Erythroblast (primary cell): ENCODE measurements at regions not wholly inside any gene's neighbourhood (a gene's known extent, or its start where the extent isn't known, plus 50 kb on each side); places are given as distances from the start of the nearest gene placed in this dataset.

Source experiments
- GATA1 ChIP-seq: IDR thresholded peaks from 2 replicates; pipeline ENCODE4 v1.6.1; 2011; ENCODE audit warnings: low read depth, mild to moderate bottlenecking, control low read depth, low read length, moderate library complexity
- POLR2A ChIP-seq: IDR thresholded peaks from 2 replicates; pipeline ENCODE4 v1.6.1; 2011; ENCODE audit warnings: mild to moderate bottlenecking, low read length

DNA sequence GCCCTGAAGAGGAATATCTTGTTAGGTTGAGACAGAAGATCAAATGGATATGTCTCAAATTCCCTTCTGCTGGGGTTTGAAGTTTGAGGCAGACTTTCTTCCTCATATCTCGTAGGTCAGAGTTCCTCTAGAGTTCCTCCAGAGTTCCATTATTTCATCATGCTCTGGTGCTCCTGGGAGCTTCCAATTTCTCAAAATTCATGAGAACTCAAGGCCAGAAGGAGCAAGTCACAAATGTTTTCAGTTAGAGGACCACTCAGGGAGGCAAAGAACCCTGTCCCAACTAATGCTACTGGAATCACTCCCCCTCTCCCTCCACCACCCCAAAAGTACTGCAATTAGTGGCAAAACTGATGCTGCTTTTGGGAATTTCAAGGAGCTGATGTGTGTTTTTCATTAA, 115.7 kb upstream of the RBMS1 start:
- TF ChIP-seq POLR2A (no peak), GATA1 (no peak)
